ENCODE measurements at regions not wholly inside any gene's neighbourhood (a gene's known extent, or its start where the extent isn't known, plus 50 kb on each side); places are given as distances from the start of the nearest gene placed in this dataset.

DNA sequence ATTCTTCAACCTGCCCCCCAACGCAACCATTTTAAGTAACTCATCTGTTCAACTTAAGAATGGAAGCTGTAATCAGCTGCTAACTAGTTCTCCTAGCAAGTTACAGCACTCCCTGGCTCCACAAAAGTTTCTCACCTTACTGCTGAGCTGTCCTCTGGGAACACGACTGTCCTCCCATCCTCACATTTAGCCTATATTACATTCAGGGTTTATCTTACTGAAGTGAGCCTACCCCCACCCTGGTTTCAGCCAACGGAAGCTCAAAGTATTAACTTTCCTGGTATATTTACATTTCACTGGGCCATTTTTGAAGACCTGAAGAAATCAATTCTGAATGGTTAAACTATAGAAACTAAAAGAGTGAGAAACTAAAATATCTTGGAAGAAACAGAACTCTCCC is 64.9 kb upstream of the TANK start:
- H3K9me3 Mint-ChIP-seq (ENCODE audit: low read depth), result peaks cover 6% of the 10 kb centered on the region
- no peak overlapping the region for H3K4me3 Mint-ChIP-seq (ENCODE audit: unreplicated experiment)
- H3K36me3 Mint-ChIP-seq (ENCODE audit: low read depth), result no peaks in the 10 kb centered on the region
- H3K4me1 Mint-ChIP-seq (ENCODE audit: low read depth), result peaks cover 25% of the 10 kb centered on the region
- H3K27me3 Mint-ChIP-seq (ENCODE audit: low read depth), result no peaks in the 10 kb centered on the region
- no peak overlapping the region for H3K27ac Mint-ChIP-seq (ENCODE audit: unreplicated experiment)
- no peak for DNase-seq (ENCODE audit: low spot score)
- TF ChIP-seq CTCF (IDR thresholded peaks at IDR 0.05), result no peak

DNA sequence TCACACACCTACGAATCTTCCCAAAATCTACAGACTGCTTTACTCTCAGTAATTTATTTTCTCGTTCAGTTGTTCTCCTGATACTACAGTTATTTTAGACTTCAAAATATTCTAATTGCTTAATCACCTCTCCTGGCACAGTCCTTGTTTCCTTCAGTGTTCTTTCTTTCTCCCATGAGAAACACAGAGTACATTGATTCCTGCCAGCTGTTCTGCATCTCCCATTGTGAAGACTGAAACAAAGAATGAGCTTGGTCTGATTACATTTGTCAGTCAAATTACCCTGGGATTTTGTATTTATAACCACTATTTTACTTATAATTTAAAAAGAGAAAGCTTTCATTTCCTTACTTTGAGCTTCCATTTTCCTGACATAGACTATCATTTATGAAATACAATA is 63.9 kb upstream of the TANK start:
- H3K4me1 Mint-ChIP-seq (ENCODE audit: low read depth), result peaks cover 35% of the 10 kb centered on the region

GRCh38 chr2:161097157-161097556 is 63.1 kb upstream of the TANK start:
- Mint-ChIP-seq H3K9me3 (ENCODE audit: low read depth) (peaks cover 6% of the 10 kb centered on the region), H3K27ac (ENCODE audit: unreplicated experiment) (no peak overlapping the region), H3K27me3 (ENCODE audit: low read depth) (no peaks in the 10 kb centered on the region), H3K4me3 (ENCODE audit: unreplicated experiment) (no peak overlapping the region), H3K4me1 (ENCODE audit: low read depth) (peaks cover 44% of the 10 kb centered on the region), H3K36me3 (ENCODE audit: low read depth) (no peaks in the 10 kb centered on the region)
- DNase-seq (ENCODE audit: low spot score), result no peak
- no peak for TF ChIP-seq CTCF (IDR thresholded peaks at IDR 0.05)

More for the DNA sequence above, 63.9 kb upstream of the TANK start:
- no peak overlapping the region for H3K4me3 Mint-ChIP-seq (ENCODE audit: unreplicated experiment)
- H3K27ac Mint-ChIP-seq (ENCODE audit: unreplicated experiment), result peak overlapping the region; percentile 83
- TF ChIP-seq CTCF (IDR thresholded peaks at IDR 0.05), result no peak
- no peak for DNase-seq (ENCODE audit: low spot score)
- H3K9me3 Mint-ChIP-seq (ENCODE audit: low read depth), result peaks cover 6% of the 10 kb centered on the region
- no peaks in the 10 kb centered on the region for H3K27me3 Mint-ChIP-seq (ENCODE audit: low read depth)
- H3K36me3 Mint-ChIP-seq (ENCODE audit: low read depth), result no peaks in the 10 kb centered on the region

GRCh38 chr2:161100211-161100895 is 59.9 kb upstream of the TANK start:
- no peak for DNase-seq (ENCODE audit: low spot score)
- Mint-ChIP-seq H3K27me3 (ENCODE audit: low read depth) (no peaks in the 10 kb centered on the region), H3K9me3 (ENCODE audit: low read depth) (peaks cover 6% of the 10 kb centered on the region), H3K4me3 (ENCODE audit: unreplicated experiment) (no peak overlapping the region), H3K4me1 (ENCODE audit: low read depth) (peaks cover 69% of the 10 kb centered on the region), H3K36me3 (ENCODE audit: low read depth) (no peaks in the 10 kb centered on the region), H3K27ac (ENCODE audit: unreplicated experiment) (peak overlapping the region; percentile 38)
- TF ChIP-seq CTCF (IDR thresholded peaks at IDR 0.05), result no peak

DNA sequence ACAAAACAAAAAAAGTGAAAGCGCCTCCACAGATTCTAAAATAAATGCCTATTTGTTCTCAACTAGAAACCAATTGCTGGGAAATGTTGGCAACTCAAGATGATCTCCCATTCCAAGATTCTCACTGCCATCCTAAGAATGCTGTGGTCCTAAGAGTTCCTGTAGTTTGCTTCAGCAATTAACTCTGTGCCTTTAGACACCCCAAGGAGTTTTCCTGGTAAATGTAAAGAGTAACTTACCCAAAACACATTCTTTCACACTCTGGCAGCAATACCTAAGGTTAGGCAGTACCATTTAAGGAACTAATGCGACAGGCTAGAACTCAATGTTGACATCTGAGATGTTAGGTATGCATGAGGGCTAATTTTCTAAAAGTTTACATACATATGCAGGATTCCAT is 58.8 kb upstream of the TANK start:
- DNase-seq (ENCODE audit: low spot score), result no peak
- Mint-ChIP-seq H3K27me3 (ENCODE audit: low read depth) (no peaks in the 10 kb centered on the region), H3K36me3 (ENCODE audit: low read depth) (no peaks in the 10 kb centered on the region), H3K27ac (ENCODE audit: unreplicated experiment) (peak overlapping the region; percentile 78), H3K4me3 (ENCODE audit: unreplicated experiment) (no peak overlapping the region), H3K9me3 (ENCODE audit: low read depth) (peaks cover 6% of the 10 kb centered on the region), H3K4me1 (ENCODE audit: low read depth) (peaks cover 59% of the 10 kb centered on the region)
- TF ChIP-seq CTCF (IDR thresholded peaks at IDR 0.05), result no peak
